AG04449 (cell line): ENCODE measurements at regions not wholly inside any gene's neighbourhood (a gene's known extent, or its start where the extent isn't known, plus 50 kb on each side); places are given as distances from the start of the nearest gene placed in this dataset.

Experiments
- CTCF ChIA-PET: fragments of 350-600 bp; formaldehyde crosslinking; extraction: SDS; loops from one replicate; lab custom pipeline; 2021; ENCODE audit warnings: antibody characterized with exemption; lab: Yijun Ruan, JAX
- POLR2A ChIA-PET: fragments of 400-600, 350-600 bp; formaldehyde crosslinking; extraction: SDS; loops from one replicate; lab custom pipeline; 2020; ENCODE audit warnings: antibody characterized with exemption, inconsistent platforms; lab: Yijun Ruan, JAX
- DNase-seq: peaks from one replicate; pipeline ENCODE4 v3.0.0-alpha.2; 2010; ENCODE audit warnings: low read depth, low spot score
- H3K4me3 ChIP-seq: 2 replicates; pipeline ENCODE4 v1.5.1; 2011; ENCODE audit warnings: low read depth, mild to moderate bottlenecking, control low read depth, low read length
- TF ChIP-seq, protein P1 (sequence below): IDR thresholded peaks from one replicate; pipeline ENCODE4 v1.5.1; 2011; ENCODE audit warnings: mild to moderate bottlenecking, moderate library complexity, low read length, control low read depth, inconsistent platforms; ENCODE audit not compliant: insufficient read depth; ENCODE audit errors: missing control alignments

GRCh38 chr9:95822583-95823431 is 52.7 kb upstream of the ERCC6L2 start:
- peak; percentile 78 for DNase-seq
- ChIA-PET CTCF (interaction anchor here (0.7 to 1.7 kb wide), 4 partner anchors 15 to 410 kb away, joined by 3 read pairs; no protein-coding TSS in a partner anchor), POLR2A (interaction anchor here (1.0 kb wide), 1 partner anchor 52 kb away, joined by 4 read pairs; the partner anchor contains the start of gene ERCC6L2)
- H3K4me3 ChIP-seq: no peak overlapping the region
- TF ChIP-seq, protein P1, sequence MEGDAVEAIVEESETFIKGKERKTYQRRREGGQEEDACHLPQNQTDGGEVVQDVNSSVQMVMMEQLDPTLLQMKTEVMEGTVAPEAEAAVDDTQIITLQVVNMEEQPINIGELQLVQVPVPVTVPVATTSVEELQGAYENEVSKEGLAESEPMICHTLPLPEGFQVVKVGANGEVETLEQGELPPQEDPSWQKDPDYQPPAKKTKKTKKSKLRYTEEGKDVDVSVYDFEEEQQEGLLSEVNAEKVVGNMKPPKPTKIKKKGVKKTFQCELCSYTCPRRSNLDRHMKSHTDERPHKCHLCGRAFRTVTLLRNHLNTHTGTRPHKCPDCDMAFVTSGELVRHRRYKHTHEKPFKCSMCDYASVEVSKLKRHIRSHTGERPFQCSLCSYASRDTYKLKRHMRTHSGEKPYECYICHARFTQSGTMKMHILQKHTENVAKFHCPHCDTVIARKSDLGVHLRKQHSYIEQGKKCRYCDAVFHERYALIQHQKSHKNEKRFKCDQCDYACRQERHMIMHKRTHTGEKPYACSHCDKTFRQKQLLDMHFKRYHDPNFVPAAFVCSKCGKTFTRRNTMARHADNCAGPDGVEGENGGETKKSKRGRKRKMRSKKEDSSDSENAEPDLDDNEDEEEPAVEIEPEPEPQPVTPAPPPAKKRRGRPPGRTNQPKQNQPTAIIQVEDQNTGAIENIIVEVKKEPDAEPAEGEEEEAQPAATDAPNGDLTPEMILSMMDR: no peak

DNA sequence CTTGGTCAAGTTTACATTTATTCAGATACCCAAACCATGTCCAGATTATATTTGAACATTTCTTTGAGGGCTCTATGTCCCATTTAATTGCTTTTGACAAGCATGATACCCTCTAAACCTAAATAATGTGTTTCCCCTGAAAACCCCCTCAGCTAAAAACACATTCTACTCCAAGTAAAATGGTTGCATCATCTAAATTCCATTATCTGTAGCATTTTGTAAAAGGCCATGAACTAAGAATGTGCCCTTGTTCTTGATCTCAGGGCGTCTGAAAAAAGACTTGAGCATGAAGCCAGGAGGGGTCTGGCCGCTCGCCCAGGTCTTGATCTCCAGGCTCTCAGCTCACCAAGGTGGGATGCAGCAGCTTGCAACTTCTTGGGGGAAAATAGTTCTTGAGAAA is 53.5 kb upstream of the ERCC6L2 start:
- TF ChIP-seq, protein P1: no peak
- no peak overlapping the region for H3K4me3 ChIP-seq
- ChIA-PET POLR2A (no interaction called here), CTCF (interaction anchor here (0.9 kb wide), 1 partner anchor 9 kb away, joined by 3 read pairs; no protein-coding TSS in a partner anchor)
- DNase-seq: no peak

DNA sequence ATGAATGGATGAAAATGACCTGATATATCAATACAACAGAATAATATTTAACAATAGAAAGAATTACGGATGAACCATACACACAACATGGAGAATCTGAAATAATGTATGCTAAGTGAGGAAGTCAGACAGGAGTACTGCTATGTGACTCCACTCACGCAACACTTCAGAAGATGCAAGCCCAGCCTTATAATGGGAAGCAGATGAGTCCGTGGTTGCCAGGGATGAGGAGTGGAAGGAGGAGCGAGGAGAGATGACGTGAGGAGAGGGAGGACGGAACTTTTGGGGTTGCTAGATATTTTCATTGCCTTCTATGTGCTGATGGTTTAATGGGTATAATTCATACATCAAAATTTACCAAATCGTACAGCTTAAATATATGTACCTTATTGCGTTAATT is 55.4 kb upstream of the ERCC6L2 start:
- DNase-seq: no peak
- TF ChIP-seq, protein P1: no peak
- POLR2A ChIA-PET: no interaction called here
- CTCF ChIA-PET: no interaction called here
- no peak overlapping the region for H3K4me3 ChIP-seq

- CTCF ChIA-PET: no interaction called here
- DNase-seq: no peak
- POLR2A ChIA-PET: no interaction called here
- H3K4me3 ChIP-seq: no peak overlapping the region
- TF ChIP-seq, protein P1: no peak
These were observed 55.9 kb upstream of the ERCC6L2 start for GRCh38 chr9:95819636-95820035.

- no peak overlapping the region for H3K4me3 ChIP-seq
- TF ChIP-seq, protein P1: no peak
- CTCF ChIA-PET: no interaction called here
- no peak for DNase-seq
- POLR2A ChIA-PET: no interaction called here
These were observed 58.3 kb upstream of the ERCC6L2 start for GRCh38 chr9:95817205-95817604.

DNA sequence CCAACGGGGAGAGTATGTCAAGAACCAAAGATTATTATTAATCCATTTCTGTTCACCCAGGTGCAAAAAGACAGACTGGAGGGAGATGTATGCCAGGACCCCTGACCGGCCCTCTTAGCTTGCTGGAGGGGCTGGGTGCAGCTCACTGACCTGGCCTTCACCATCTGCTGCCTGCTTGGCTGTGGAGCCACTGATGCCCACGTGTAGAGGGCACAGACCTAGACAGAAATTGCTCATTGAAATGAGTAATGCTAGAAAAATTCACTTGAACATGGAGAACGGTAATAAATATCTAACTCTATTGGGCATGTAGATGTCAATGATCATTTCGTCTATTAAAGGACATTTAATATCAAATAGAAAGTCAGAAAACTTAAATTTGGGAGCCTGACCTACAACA is 58.8 kb upstream of the ERCC6L2 start:
- CTCF ChIA-PET: interaction anchor here (1.2 kb wide), 1 partner anchor 12 kb away, joined by 3 read pairs; no protein-coding TSS in a partner anchor
- POLR2A ChIA-PET: no interaction called here
- H3K4me3 ChIP-seq: no peak overlapping the region
- no peak for DNase-seq
- TF ChIP-seq, protein P1: no peak
